Fibroblast of lung (primary cell): ENCODE measurements at regions not wholly inside any gene's neighbourhood (a gene's known extent, or its start where the extent isn't known, plus 50 kb on each side); places are given as distances from the start of the nearest gene placed in this dataset.

Experiments used
- DNase-seq, 2 donors: peaks; one replicate each; pipeline versions ENCODE4 v3.0.0 to v3.0.0-alpha.2; 2010; ENCODE audit warnings: low read depth in 2 of 2
- H2AFZ ChIP-seq: 2 replicates; pipeline ENCODE4 v1.5.1; 2012; ENCODE audit warnings: low read length, control low read depth, inconsistent platforms
- H3K27ac ChIP-seq: 2 replicates; pipeline ENCODE4 v1.5.1; 2011; ENCODE audit warnings: low read length, control low read depth; ENCODE audit not compliant: insufficient read depth
- H3K27me3 ChIP-seq: 2 replicates; pipeline ENCODE4 v1.5.1; 2011; ENCODE audit warnings: mild to moderate bottlenecking, low read length; ENCODE audit not compliant: control insufficient read depth, insufficient read depth
- H3K36me3 ChIP-seq: 2 replicates; pipeline ENCODE4 v1.5.1; 2011; ENCODE audit warnings: low read length; ENCODE audit not compliant: control insufficient read depth, insufficient read depth
- H3K4me1 ChIP-seq: 2 replicates; pipeline ENCODE4 v1.5.1; 2011; ENCODE audit warnings: low read length; ENCODE audit not compliant: control insufficient read depth, insufficient read depth; ENCODE audit errors: extremely low read depth
- H3K4me2 ChIP-seq: 2 replicates; pipeline ENCODE4 v1.5.1; 2011; ENCODE audit warnings: low read length, control low read depth; ENCODE audit not compliant: insufficient read depth; ENCODE audit errors: extremely low read depth
- H3K4me3 ChIP-seq, 4 experiments: fragments of 200-600 bp in 1 of 4; sonication (generic) in 1 of 4; replicated peaks in 1 of 4; 2 replicates each; pipeline ENCODE4 v1.5.1; 2011 to 2016; ENCODE audit warnings: low read length in 4 of 4, low read depth in 3 of 4, mild to moderate bottlenecking in 3 of 4, control low read depth in 2 of 4, inconsistent platforms in 1 of 4, mixed read lengths in 1 of 4; ENCODE audit not compliant: insufficient read depth in 1 of 4; ENCODE audit errors: control extremely low read depth in 1 of 4
- H3K79me2 ChIP-seq: 2 replicates; pipeline ENCODE4 v1.5.1; 2012; ENCODE audit warnings: mild to moderate bottlenecking, low read length, inconsistent platforms; ENCODE audit not compliant: control insufficient read depth, insufficient read depth
- H3K9ac ChIP-seq: 2 replicates; pipeline ENCODE4 v1.5.1; 2011; ENCODE audit warnings: mild to moderate bottlenecking, low read length, control low read depth; ENCODE audit not compliant: insufficient read depth
- H3K9me3 ChIP-seq: 2 replicates; pipeline ENCODE4 v1.5.1; 2012; ENCODE audit warnings: low read depth, low read length; ENCODE audit not compliant: control insufficient read depth, insufficient read depth
- H4K20me1 ChIP-seq: 2 replicates; pipeline ENCODE4 v1.5.1; 2011; ENCODE audit warnings: low read length; ENCODE audit not compliant: control insufficient read depth, insufficient read depth; ENCODE audit errors: extremely low read depth
- CTCF ChIP-seq, 2 donors: IDR thresholded peaks in 1 of 2; conservative IDR thresholded peaks in 1 of 2; 1 replicate in 1 of 2; 2 replicates in 1 of 2; pipeline ENCODE4 v1.5.1; 2011 to 2012; ENCODE audit warnings: low read length in 2 of 2, control low read depth in 1 of 2, inconsistent platforms in 1 of 2, low read depth in 1 of 2, mild to moderate bottlenecking in 1 of 2
- EZH2 ChIP-seq: IDR thresholded peaks from 2 replicates; pipeline ENCODE4 v1.5.1; 2012; ENCODE audit warnings: low read length, control low read depth, mild to moderate bottlenecking; ENCODE audit errors: missing control alignments

GRCh38 chr2:4715065-4715464 lies 977.1 kb upstream of the SOX11 start:
- Histone ChIP-seq H3K36me3 (no peaks in the 10 kb centered on the region), H3K4me1 (no peaks in the 10 kb centered on the region), H3K79me2 (no peaks in the 10 kb centered on the region), H3K27ac (no peak overlapping the region), H3K4me3 (no peak overlapping the region), H2AFZ (no peak overlapping the region), H3K9me3 (no peaks in the 10 kb centered on the region), H3K4me2 (no peak overlapping the region), H4K20me1 (no peaks in the 10 kb centered on the region), H3K27me3 (no peaks in the 10 kb centered on the region), H3K9ac (no peak overlapping the region)
- no peak for TF ChIP-seq EZH2
- TF ChIP-seq CTCF (conservative IDR thresholded peaks at IDR 0.05 in 1 of 2, IDR thresholded peaks at IDR 0.05 in 1 of 2; ENCODE audit: low read depth in 1 of 2, low read length in 2 of 2), result no peak
- no peak for DNase-seq

GRCh38 chr2:4718777-4719176 lies 973.4 kb upstream of the SOX11 start:
- H2AFZ ChIP-seq, result no peak overlapping the region
- H3K4me2 ChIP-seq, result no peak overlapping the region
- no peak for TF ChIP-seq EZH2
- TF ChIP-seq CTCF (conservative IDR thresholded peaks at IDR 0.05 in 1 of 2, IDR thresholded peaks at IDR 0.05 in 1 of 2; ENCODE audit: low read depth in 1 of 2, low read length in 2 of 2), result no peak
- H3K4me3 ChIP-seq, result no peak overlapping the region
- no peaks in the 10 kb centered on the region for H3K79me2 ChIP-seq
- no peak for DNase-seq
- H3K36me3 ChIP-seq, result no peaks in the 10 kb centered on the region
- no peaks in the 10 kb centered on the region for H3K9me3 ChIP-seq
- H3K9ac ChIP-seq, result no peak overlapping the region
- no peaks in the 10 kb centered on the region for H3K27me3 ChIP-seq
- H4K20me1 ChIP-seq, result no peaks in the 10 kb centered on the region
- no peaks in the 10 kb centered on the region for H3K4me1 ChIP-seq
- no peak overlapping the region for H3K27ac ChIP-seq

GRCh38 chr2:4725618-4726017 lies 966.6 kb upstream of the SOX11 start:
- no peaks in the 10 kb centered on the region for H3K4me1 ChIP-seq
- H3K4me2 ChIP-seq, result no peak overlapping the region
- H3K4me3 ChIP-seq, result no peak overlapping the region
- no peaks in the 10 kb centered on the region for H4K20me1 ChIP-seq
- H3K36me3 ChIP-seq, result no peaks in the 10 kb centered on the region
- H2AFZ ChIP-seq, result no peak overlapping the region
- H3K9ac ChIP-seq, result no peak overlapping the region
- TF ChIP-seq EZH2 (no peak), CTCF (conservative IDR thresholded peaks at IDR 0.05 in 1 of 2, IDR thresholded peaks at IDR 0.05 in 1 of 2; ENCODE audit: low read depth in 1 of 2, low read length in 2 of 2) (no peak)
- no peak overlapping the region for H3K27ac ChIP-seq
- H3K27me3 ChIP-seq, result no peaks in the 10 kb centered on the region
- no peak for DNase-seq
- no peaks in the 10 kb centered on the region for H3K79me2 ChIP-seq
- H3K9me3 ChIP-seq, result no peaks in the 10 kb centered on the region
